ENCODE measurements at regions not wholly inside any gene's neighbourhood (a gene's known extent, or its start where the extent isn't known, plus 50 kb on each side); places are given as distances from the start of the nearest gene placed in this dataset.

DNA sequence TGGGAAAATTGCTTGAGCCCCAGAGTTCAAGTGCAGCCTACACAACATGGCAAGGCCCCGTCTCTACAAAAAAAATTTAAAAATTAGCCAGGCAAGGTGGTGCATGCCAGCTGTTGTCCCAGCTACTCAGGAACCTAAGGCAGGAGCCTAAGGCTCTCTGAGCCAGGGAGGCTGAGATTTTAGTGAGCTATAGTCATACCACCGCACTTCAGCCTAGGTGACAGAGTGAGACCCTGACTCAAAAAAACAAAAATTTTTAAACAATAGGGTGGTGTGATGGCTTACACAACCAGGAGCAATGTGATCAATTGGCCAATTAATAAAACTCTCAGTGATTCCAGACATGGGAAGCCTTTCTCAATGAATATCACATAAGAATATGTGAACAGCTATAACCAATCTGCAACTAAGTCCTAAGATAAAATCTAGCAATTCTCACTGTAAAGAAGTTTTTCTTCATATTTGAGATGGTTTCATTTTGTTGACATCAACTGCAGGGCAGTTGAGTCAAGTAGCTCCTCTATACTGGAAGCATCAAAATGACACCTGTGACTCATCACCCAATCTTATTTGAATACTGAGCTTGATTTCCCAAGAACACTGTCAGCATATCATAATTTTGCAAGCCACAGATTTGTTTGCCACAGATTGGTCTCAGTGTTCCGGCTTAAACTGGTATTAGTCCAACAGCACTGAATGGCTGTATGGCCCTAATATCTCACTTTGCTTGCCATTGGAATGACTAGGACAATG, 169.0 kb upstream of the GJE1 start:
- H3K4me3 ChIP-seq (ENCODE audit: insufficient read depth, low read length, poor library complexity, severe bottlenecking): no peak overlapping the region
- H3K9ac ChIP-seq (ENCODE audit: low read length): no peak overlapping the region
- no peaks in the 10 kb centered on the region for H3K9me3 ChIP-seq (ENCODE audit: insufficient read depth, low read length)
- no peaks in the 10 kb centered on the region for H3F3A ChIP-seq (ENCODE audit: insufficient read depth)
- no peak for TF ChIP-seq EZH2phosphoT487 (conservative IDR thresholded peaks at IDR 0.05; ENCODE audit: low read length)
- TF ChIP-seq, protein P1, sequence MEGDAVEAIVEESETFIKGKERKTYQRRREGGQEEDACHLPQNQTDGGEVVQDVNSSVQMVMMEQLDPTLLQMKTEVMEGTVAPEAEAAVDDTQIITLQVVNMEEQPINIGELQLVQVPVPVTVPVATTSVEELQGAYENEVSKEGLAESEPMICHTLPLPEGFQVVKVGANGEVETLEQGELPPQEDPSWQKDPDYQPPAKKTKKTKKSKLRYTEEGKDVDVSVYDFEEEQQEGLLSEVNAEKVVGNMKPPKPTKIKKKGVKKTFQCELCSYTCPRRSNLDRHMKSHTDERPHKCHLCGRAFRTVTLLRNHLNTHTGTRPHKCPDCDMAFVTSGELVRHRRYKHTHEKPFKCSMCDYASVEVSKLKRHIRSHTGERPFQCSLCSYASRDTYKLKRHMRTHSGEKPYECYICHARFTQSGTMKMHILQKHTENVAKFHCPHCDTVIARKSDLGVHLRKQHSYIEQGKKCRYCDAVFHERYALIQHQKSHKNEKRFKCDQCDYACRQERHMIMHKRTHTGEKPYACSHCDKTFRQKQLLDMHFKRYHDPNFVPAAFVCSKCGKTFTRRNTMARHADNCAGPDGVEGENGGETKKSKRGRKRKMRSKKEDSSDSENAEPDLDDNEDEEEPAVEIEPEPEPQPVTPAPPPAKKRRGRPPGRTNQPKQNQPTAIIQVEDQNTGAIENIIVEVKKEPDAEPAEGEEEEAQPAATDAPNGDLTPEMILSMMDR (IDR thresholded peaks at IDR 0.05; ENCODE audit: insufficient read depth, low read length, poor library complexity, severe bottlenecking): no peak
- H2AFZ ChIP-seq (ENCODE audit: low read depth, low read length, severe bottlenecking): no peak overlapping the region
- H3K9me2 ChIP-seq (replicated peaks; ENCODE audit: insufficient read depth, low read length): no peaks in the 10 kb centered on the region
- H3K79me2 ChIP-seq (ENCODE audit: insufficient read depth, low read length): no peaks in the 10 kb centered on the region
- no peaks in the 10 kb centered on the region for H3K36me3 ChIP-seq (ENCODE audit: low read length)
- no peaks in the 10 kb centered on the region for H3K27me3 ChIP-seq (ENCODE audit: low read length)
- H3K4me2 ChIP-seq (ENCODE audit: low read depth, low read length, poor library complexity, severe bottlenecking): no peak overlapping the region
- H3K27ac ChIP-seq (ENCODE audit: low read depth, low read length): no peak overlapping the region
- H4K20me1 ChIP-seq (ENCODE audit: low read depth, low read length): no peaks in the 10 kb centered on the region

DNA sequence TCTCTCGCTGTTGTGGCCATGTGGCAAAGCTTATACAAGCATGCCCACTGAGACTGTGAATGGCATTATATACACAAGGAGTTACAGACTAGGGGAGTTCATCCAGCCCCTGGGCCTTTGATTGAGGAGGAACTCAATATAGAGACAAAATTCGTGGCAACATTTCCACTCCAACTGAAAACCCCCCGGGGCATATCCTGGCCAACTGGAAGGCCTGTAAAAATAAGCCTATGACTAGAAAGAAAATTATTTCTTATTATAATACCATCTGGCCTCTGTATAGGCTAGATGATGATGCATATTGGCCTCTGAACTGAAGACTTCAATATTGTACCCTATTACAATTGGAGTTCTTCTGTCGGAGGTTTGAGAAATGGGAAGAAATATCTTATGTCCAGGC, 175.5 kb upstream of the GJE1 start:
- Histone ChIP-seq H3K9me3 (ENCODE audit: insufficient read depth, low read length) (peaks cover 7% of the 10 kb centered on the region; the same call in 1 of the 2 replicates), H3K9me2 (replicated peaks; ENCODE audit: insufficient read depth, low read length) (0 out of 2 replicates have a peak, but pooled peaks cover 5% of the 10 kb centered on the region), H3K9ac (ENCODE audit: low read length) (no peak overlapping the region), H3K27me3 (ENCODE audit: low read length) (no peaks in the 10 kb centered on the region), H3K4me2 (ENCODE audit: low read depth, low read length, poor library complexity, severe bottlenecking) (no peak overlapping the region), H3K79me2 (ENCODE audit: insufficient read depth, low read length) (no peaks in the 10 kb centered on the region), H2AFZ (ENCODE audit: low read depth, low read length, severe bottlenecking) (no peak overlapping the region), H3F3A (ENCODE audit: insufficient read depth) (no peaks in the 10 kb centered on the region), H3K27ac (ENCODE audit: low read depth, low read length) (no peak overlapping the region), H3K4me3 (ENCODE audit: insufficient read depth, low read length, poor library complexity, severe bottlenecking) (no peak overlapping the region), H4K20me1 (ENCODE audit: low read depth, low read length) (no peaks in the 10 kb centered on the region), H3K36me3 (ENCODE audit: low read length) (no peaks in the 10 kb centered on the region)
- no peak for TF ChIP-seq EZH2phosphoT487 (conservative IDR thresholded peaks at IDR 0.05; ENCODE audit: low read length)
- TF ChIP-seq, protein P1 (IDR thresholded peaks at IDR 0.05; ENCODE audit: insufficient read depth, low read length, poor library complexity, severe bottlenecking): no peak

DNA sequence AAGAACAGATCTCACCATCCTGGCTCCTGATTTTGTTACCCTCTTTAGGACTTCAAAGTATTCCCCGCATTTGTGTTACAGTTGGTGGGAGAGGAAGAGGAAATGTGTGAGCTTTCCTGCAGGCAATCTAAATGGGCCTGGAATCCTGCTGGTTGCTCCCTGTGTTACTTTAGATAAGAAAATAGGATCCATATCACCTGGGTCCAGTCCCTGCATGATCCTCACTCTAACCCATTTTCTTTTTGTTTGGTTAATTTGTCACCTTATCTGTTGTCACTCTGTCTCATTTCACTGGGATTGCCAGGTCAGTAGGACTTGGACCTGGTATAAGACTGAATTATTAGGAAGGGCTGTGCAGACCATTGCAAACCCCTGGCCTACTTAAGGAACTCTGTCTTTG, 175.9 kb upstream of the GJE1 start:
- peaks cover 7% of the 10 kb centered on the region; the same call in 1 of the 2 replicates for H3K9me3 ChIP-seq (ENCODE audit: insufficient read depth, low read length)
- H3K9ac ChIP-seq (ENCODE audit: low read length): no peak overlapping the region
- no peak overlapping the region for H2AFZ ChIP-seq (ENCODE audit: low read depth, low read length, severe bottlenecking)
- H3K79me2 ChIP-seq (ENCODE audit: insufficient read depth, low read length): no peaks in the 10 kb centered on the region
- H3K4me2 ChIP-seq (ENCODE audit: low read depth, low read length, poor library complexity, severe bottlenecking): no peak overlapping the region
- H3F3A ChIP-seq (ENCODE audit: insufficient read depth): no peaks in the 10 kb centered on the region
- no peaks in the 10 kb centered on the region for H3K36me3 ChIP-seq (ENCODE audit: low read length)
- H4K20me1 ChIP-seq (ENCODE audit: low read depth, low read length): no peaks in the 10 kb centered on the region
- H3K4me3 ChIP-seq (ENCODE audit: insufficient read depth, low read length, poor library complexity, severe bottlenecking): no peak overlapping the region
- TF ChIP-seq, protein P1 (IDR thresholded peaks at IDR 0.05; ENCODE audit: insufficient read depth, low read length, poor library complexity, severe bottlenecking): no peak
- no peak for TF ChIP-seq EZH2phosphoT487 (conservative IDR thresholded peaks at IDR 0.05; ENCODE audit: low read length)
- no peak overlapping the region for H3K27ac ChIP-seq (ENCODE audit: low read depth, low read length)
- H3K27me3 ChIP-seq (ENCODE audit: low read length): no peaks in the 10 kb centered on the region
- H3K9me2 ChIP-seq (replicated peaks; ENCODE audit: insufficient read depth, low read length): 0 out of 2 replicates have a peak, but pooled peaks cover 5% of the 10 kb centered on the region
